ENCODE measurements at regions not wholly inside any gene's neighbourhood (a gene's known extent, or its start where the extent isn't known, plus 50 kb on each side); places are given as distances from the start of the nearest gene placed in this dataset.

GRCh38 chr18:47615043-47615442, 315.4 kb downstream of the SMAD2 start:
- TF ChIP-seq CTCF (IDR thresholded peaks at IDR 0.05; ENCODE audit: low read depth, low read length): no peak
- TF ChIP-seq POLR2A (IDR thresholded peaks at IDR 0.05; ENCODE audit: extremely low read depth, insufficient read length): no peak
- no peak for TF ChIP-seq MAX (IDR thresholded peaks at IDR 0.05; ENCODE audit: low read depth, low read length)
